ENCODE measurements at regions not wholly inside any gene's neighbourhood (a gene's known extent, or its start where the extent isn't known, plus 50 kb on each side); places are given as distances from the start of the nearest gene placed in this dataset.

DNA sequence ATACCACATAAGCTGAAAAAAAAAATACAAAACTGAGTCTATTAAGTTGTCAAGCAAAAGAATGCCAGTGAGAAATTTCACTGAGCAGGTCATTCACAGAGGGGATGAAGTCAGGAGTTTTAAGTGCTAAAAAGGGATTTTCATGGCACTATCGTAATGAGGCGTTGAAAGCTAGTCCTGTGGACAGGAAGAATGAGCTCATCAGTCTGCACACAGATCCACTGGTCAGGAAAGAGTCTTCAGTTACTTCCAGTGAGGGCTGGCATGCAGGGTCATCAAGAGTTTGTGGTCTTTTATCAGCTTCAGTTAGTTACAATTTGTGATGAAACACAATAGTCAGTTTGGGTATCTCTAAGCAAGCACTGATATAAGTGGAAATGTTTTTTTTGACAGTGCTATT, 88.1 kb upstream of the WSCD2 start:
- TF ChIP-seq, protein P1, sequence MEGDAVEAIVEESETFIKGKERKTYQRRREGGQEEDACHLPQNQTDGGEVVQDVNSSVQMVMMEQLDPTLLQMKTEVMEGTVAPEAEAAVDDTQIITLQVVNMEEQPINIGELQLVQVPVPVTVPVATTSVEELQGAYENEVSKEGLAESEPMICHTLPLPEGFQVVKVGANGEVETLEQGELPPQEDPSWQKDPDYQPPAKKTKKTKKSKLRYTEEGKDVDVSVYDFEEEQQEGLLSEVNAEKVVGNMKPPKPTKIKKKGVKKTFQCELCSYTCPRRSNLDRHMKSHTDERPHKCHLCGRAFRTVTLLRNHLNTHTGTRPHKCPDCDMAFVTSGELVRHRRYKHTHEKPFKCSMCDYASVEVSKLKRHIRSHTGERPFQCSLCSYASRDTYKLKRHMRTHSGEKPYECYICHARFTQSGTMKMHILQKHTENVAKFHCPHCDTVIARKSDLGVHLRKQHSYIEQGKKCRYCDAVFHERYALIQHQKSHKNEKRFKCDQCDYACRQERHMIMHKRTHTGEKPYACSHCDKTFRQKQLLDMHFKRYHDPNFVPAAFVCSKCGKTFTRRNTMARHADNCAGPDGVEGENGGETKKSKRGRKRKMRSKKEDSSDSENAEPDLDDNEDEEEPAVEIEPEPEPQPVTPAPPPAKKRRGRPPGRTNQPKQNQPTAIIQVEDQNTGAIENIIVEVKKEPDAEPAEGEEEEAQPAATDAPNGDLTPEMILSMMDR (IDR thresholded peaks at IDR 0.05): no peak

DNA sequence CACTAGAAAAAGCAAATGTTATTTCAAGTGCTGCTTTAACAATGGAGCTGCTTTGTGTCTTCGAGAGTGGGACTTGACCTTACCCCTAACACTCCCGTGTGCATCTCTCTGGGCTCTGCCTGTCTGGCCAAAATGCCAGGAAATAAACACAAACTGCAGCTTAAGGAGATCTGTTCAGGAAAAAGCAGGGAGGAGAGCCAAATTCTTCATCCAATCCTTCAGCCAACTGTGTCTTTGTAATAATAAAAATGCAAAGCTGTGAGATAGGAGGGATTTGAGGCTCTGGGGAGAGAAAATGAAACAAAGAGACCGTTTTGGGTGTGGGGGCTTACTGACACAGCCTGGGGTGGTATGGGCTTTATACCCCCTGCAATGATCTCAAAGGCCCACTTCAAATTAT, 85.8 kb upstream of the WSCD2 start:
- TF ChIP-seq, protein P1 (IDR thresholded peaks at IDR 0.05): no peak

DNA sequence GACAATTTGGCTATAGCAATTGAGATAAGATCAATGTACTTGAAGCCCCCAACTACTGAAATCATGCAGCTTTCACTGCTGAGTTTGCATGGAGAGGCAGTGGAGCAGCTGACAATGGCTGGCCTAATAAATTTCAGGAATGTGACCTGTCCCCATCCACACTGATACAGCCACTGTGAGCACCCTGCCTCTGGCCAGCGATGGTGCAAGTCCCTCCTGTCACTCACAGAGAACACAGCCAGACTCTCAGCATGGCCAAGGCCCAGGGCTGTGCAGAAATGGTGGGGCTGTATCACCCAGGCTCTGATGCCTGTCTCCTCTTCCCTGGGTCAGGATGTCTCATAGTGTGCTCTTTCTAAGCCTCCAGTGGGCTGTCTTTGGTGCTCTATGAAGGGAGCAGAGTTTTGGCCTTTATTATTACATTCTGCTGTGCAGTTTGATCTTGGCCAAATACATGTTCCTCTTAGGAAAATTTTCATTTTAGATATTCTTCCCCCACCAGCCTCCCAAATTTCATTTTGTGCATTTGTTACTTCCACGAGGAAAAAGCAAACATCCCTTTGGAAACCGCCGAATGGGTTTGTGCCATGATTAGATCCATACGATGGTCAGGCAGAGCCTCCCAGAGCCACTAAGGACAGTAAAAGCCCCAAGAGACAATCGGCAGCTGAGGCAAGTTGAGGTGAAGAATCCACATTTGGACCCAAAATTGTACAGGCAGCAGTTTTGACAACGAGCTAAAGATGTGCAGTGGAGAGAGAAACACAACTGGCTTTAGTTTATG, 85.1 kb upstream of the WSCD2 start:
- TF ChIP-seq, protein P1 (IDR thresholded peaks at IDR 0.05): no peak

DNA sequence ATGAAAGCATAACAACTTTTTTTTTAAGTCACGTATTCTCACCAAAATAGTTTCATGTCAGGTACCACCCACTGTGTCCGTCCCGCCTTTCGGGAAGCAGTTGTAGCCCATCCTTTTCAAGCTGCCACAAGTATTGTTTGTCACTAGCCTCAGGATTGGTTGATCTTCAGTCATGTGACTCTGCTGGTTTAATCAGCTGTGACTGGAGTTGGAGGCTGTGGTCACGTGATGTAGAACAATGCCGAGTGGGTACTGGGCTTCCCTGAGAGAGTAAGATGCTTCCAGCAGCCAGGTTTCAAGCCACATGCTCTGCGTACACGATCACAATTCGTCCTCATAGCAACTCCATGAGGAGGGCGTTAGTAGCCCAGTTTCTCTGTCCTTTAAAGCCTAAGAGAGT, 83.0 kb upstream of the WSCD2 start:
- TF ChIP-seq, protein P1 (IDR thresholded peaks at IDR 0.05): no peak

DNA sequence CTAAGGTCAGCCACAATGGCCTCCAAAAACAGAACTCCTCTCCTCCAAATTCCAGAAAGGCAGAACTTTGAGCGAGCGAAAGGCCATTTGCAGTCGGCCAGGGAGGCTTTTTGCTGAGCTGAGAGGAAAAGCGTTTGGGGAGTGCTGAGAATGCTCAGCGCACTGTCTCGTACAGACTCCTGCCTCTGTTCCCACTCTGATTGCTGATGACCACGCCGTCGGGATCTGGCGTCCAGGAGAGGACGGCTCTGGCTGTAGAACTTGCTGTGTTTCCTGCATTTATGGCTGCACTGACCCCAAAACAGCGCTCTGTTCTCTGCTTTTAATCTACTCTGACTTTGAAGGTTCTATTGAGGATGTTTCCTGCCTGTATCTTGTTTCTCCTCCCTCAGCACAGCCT, 82.4 kb upstream of the WSCD2 start:
- TF ChIP-seq, protein P1 (IDR thresholded peaks at IDR 0.05): no peak

DNA sequence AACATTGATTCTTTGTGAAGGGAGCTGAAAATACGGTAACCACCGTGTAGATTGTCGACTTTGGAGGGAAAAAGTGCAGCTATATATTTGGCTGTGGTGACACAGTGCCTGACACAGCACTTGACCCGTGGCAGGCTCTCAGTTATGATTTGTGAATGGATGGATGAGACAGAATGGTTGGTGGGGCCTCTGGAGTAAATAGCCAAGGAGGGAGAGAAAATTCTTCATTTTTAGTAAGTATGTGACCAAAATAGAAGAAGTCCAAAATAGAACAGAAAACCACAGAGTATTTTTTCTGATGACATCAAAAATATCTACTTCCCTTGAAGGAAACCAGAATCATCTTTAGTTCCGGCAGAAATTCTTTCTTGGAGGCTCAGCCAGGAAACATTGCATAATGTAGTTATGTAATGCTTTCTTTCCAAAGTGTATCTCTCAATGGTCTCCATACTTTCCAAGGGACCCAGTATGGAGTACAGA, 82.0 kb upstream of the WSCD2 start:
- TF ChIP-seq, protein P1 (IDR thresholded peaks at IDR 0.05): no peak

DNA sequence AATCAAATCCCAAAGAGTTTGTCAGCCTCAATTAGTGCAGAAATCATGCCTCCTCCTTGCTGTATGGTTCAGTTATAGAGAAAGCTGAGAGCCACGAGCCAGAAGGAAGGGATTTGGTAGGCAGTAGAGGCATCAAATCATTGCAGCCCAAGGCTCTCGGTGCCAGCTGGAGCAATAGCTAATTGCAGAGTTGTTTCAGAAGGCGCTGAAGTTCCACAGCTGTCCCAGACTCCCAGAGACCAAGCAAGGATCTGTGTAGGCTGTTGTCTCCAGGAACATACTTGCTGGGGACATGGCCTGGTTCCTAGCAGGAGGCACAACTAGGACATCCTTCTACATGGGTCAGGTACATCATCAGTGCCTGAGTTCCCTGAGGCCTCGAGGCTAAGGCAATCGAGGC, 80.4 kb upstream of the WSCD2 start:
- TF ChIP-seq, protein P1 (IDR thresholded peaks at IDR 0.05): no peak
